Omental fat pad (tissue), 3 donors: ENCODE measurements at regions not wholly inside any gene's neighbourhood (a gene's known extent, or its start where the extent isn't known, plus 50 kb on each side); places are given as distances from the start of the nearest gene placed in this dataset.
A peak's percentile ranks its signal among the peaks of the same experiment; 100 is the strongest.

ENCODE experiments used
- ATAC-seq: fragments of 150-250 bp; one replicate; pipeline ENCODE4 v1.9.1; 2016; ENCODE audit warnings: mild to moderate bottlenecking, moderate library complexity; ENCODE audit not compliant: low FRiP score
- DNase-seq: peaks from one replicate; pipeline ENCODE4 v3.0.0-alpha.2; 2019; ENCODE audit warnings: low spot score
- TF ChIP-seq, protein P1 (sequence below), 3 donors: fragments of 450-650 bp; IDR thresholded peaks; one replicate each; pipeline ENCODE4 v1.5.1; 2016 to 2017; ENCODE audit warnings: antibody characterized with exemption in 3 of 3, mild to moderate bottlenecking in 3 of 3, moderate library complexity in 2 of 3

DNA sequence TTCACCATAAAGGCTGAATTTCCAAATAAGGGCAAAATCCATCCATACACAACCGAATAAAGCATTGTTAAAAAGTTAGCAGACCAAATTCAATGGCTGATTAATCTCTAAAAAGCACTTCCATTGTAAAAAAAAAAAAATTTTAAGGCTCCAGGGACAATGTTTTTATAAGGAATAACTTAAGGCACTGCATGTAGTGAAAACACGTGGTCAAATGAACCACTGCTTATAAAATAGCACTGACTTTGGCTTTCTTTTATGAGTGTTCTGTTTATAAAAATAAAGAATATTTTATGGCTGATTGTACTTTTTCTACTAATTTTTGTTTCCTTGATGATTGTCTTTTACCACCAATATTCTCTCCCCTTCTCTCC is 409.3 kb upstream of the KCNH7 start:
- ATAC-seq (no peak), DNase-seq (no peak)
- TF ChIP-seq, protein P1, sequence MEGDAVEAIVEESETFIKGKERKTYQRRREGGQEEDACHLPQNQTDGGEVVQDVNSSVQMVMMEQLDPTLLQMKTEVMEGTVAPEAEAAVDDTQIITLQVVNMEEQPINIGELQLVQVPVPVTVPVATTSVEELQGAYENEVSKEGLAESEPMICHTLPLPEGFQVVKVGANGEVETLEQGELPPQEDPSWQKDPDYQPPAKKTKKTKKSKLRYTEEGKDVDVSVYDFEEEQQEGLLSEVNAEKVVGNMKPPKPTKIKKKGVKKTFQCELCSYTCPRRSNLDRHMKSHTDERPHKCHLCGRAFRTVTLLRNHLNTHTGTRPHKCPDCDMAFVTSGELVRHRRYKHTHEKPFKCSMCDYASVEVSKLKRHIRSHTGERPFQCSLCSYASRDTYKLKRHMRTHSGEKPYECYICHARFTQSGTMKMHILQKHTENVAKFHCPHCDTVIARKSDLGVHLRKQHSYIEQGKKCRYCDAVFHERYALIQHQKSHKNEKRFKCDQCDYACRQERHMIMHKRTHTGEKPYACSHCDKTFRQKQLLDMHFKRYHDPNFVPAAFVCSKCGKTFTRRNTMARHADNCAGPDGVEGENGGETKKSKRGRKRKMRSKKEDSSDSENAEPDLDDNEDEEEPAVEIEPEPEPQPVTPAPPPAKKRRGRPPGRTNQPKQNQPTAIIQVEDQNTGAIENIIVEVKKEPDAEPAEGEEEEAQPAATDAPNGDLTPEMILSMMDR (IDR thresholded peaks at IDR 0.05), result no peak

DNA sequence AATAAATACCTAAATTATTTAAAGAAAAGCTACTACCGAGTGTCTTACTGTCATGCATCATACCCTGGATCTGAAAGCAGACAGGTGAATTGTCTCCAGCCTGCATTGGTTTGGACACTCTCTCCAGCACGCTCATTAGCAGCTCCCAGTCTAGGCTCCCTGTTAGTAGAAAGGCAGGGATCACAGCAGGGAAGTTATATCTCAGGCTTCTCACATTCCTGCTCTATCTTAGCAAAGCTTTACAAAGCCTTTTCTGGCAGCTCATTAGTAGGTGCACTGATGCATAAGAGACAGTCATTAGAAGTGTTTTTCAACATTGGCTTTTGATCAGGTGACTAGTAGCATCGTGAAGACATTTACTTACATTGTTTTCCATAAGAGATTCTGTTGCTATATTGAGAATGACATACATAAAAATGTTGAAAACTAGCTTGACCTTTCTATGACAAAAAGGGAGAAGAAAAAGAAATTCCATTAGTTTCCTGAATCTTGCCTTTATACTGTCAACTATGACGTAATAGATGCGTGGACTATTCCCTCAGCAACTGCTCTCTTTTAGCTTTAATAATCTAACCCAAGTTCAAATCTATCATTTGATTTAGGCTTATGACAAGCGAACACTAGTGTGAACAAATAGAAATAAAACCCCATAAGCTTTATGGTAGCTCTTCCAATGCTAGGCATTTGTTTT is 408.7 kb upstream of the KCNH7 start:
- DNase-seq, result no peak
- TF ChIP-seq, protein P1 (IDR thresholded peaks at IDR 0.05), result no peak
- ATAC-seq, result no peak

DNA sequence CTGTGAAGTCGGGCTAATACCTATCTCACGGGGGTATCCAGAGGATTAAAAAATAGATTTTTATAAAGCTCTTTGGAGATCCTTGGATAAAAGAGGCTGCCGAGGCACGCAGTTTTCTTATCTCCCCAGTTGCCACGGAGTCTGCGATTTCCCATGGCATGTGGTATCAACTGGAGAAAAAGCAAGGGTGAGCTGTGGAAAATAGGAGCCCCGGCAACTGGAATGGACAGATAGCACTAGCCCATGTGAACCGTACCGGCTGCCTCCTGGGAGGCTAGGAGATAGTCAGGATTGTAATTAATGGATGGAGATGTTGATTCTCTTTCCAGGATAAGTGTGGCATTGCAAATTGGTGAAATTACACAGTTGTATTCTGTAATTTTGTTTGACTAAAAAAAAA is 407.6 kb upstream of the KCNH7 start:
- DNase-seq (no peak), ATAC-seq (no peak)
- TF ChIP-seq, protein P1 (IDR thresholded peaks at IDR 0.05), result no peak

- DNase-seq (no peak), ATAC-seq (no peak)
- TF ChIP-seq, protein P1 (IDR thresholded peaks at IDR 0.05), result no peak
Measured at GRCh38 chr2:163236553-163236952, 398.0 kb upstream of the KCNH7 start.

DNA sequence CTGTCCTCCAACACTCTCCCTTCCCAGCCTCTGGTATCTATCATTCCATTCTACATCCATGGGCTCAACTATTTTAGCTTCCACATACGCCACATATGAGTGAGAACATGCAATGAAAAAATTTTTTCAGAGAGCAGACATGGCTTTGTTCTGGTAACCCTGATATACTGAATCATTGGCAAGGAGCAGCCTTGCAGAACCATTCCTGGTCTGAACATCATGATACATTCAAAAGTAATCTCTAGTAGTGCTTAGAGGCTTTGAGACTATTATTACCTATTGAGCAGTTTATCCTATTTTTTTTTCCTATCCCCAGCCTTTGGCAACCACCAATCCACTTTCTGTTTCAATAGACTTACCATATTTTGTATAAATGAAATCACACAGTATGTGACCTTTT is 393.1 kb upstream of the KCNH7 start:
- ATAC-seq (no peak), DNase-seq (no peak)
- TF ChIP-seq, protein P1 (IDR thresholded peaks at IDR 0.05), result no peak

GRCh38 chr2:163213661-163214081 is 375.1 kb upstream of the KCNH7 start:
- no peak for DNase-seq
- TF ChIP-seq, protein P1 (IDR thresholded peaks at IDR 0.05), result no peak
- ATAC-seq, result no peak

DNA sequence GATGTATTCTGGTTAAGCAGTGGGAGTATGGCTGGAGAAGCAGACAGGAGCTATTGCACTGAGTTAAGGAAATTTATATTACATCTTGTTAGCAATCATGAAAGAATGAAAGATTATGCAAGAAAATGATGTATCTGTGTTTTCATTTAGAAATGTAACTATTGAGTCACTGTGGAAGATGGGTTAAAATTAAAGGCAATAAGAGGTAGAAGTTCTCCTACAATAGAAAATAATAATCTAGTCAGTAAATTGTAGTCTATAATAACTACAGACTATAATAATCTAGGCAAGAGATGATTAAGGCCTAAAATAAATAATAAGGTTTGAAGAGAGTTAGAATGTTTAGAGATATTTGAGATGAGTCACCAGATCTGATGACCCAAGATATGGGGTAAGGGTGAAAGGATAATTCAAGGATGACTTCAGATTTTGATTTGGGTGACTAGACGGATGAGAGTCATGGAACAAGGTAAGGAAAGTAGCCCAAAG is 371.9 kb upstream of the KCNH7 start:
- TF ChIP-seq, protein P1 (IDR thresholded peaks at IDR 0.05), result no peak
- DNase-seq, result no peak
- peak; percentile 57 for ATAC-seq
